HepG2 (cell line): ENCODE measurements at regions not wholly inside any gene's neighbourhood (a gene's known extent, or its start where the extent isn't known, plus 50 kb on each side); places are given as distances from the start of the nearest gene placed in this dataset.

ENCODE experiments used
- CHD2 ChIP-seq: IDR thresholded peaks from 2 replicates; pipeline ENCODE4 v1.6.1; 2011; ENCODE audit warnings: low read depth, low read length, improper control_type of control experiment
- MXI1 ChIP-seq: IDR thresholded peaks from 3 replicates; pipeline ENCODE4 v1.6.1; 2012; ENCODE audit warnings: low read depth, low read length, inconsistent platforms, borderline replicate concordance
- NFIC ChIP-seq: IDR thresholded peaks from 2 replicates; pipeline ENCODE4 v1.6.1; 2012; ENCODE audit warnings: mild to moderate bottlenecking, low read length, inconsistent platforms
- NR1H2 ChIP-seq: sonication (generic); formaldehyde crosslinking; IDR thresholded peaks from 2 replicates; pipeline ENCODE4 v1.8.1; 2022; ENCODE audit warnings: low read depth, missing genetic modification reagents, borderline replicate concordance
- POLR2A ChIP-seq, 2 experiments: IDR thresholded peaks; 2 replicates each; pipeline ENCODE4 v1.6.1; 2011; ENCODE audit warnings: low read depth in 2 of 2, low read length in 2 of 2, mild to moderate bottlenecking in 1 of 2, moderate library complexity in 1 of 2; ENCODE audit not compliant: insufficient read depth in 1 of 2
- POLR2AphosphoS5 ChIP-seq: IDR thresholded peaks from 2 replicates; pipeline ENCODE4 v1.6.1; 2012; ENCODE audit warnings: low read depth, low read length
- TFE3 ChIP-seq: IDR thresholded peaks from 2 replicates; pipeline ENCODE4 v1.6.1; 2016

- TF ChIP-seq POLR2A (IDR thresholded peaks at IDR 0.05; ENCODE audit: insufficient read depth in 1 of 2, low read depth in 2 of 2, low read length in 2 of 2) (no peak), NFIC (no peak), MXI1 (no peak), CHD2 (no peak), POLR2AphosphoS5 (no peak), TFE3 (CRISPR knock-in tag) (no peak), NR1H2 (CRISPR knock-in tag) (no peak)
Observed at GRCh38 chr2:145380436-145381017, 860.6 kb upstream of the ZEB2 start.
